ENCODE measurements at regions not wholly inside any gene's neighbourhood (a gene's known extent, or its start where the extent isn't known, plus 50 kb on each side); places are given as distances from the start of the nearest gene placed in this dataset.

DNA sequence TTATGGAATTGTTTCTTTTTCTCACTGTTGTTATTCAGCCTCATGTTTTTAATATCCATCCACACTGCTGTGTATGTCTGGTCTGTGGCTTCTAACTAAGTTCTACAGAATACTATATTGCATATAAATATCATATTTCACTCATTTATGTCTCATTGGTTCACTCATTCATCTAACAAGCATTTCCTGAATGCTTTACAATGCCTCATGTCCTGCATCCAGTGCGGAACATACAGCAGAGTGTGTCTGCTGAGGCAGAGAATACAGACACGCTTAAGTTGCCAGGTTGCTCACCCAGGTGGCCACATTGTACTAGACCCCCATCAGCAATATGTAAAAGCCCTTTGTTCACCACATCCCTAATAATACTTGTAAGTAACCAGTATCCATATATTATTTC is 111.8 kb upstream of the CNTNAP2 start:
- TF ChIP-seq, protein P1, sequence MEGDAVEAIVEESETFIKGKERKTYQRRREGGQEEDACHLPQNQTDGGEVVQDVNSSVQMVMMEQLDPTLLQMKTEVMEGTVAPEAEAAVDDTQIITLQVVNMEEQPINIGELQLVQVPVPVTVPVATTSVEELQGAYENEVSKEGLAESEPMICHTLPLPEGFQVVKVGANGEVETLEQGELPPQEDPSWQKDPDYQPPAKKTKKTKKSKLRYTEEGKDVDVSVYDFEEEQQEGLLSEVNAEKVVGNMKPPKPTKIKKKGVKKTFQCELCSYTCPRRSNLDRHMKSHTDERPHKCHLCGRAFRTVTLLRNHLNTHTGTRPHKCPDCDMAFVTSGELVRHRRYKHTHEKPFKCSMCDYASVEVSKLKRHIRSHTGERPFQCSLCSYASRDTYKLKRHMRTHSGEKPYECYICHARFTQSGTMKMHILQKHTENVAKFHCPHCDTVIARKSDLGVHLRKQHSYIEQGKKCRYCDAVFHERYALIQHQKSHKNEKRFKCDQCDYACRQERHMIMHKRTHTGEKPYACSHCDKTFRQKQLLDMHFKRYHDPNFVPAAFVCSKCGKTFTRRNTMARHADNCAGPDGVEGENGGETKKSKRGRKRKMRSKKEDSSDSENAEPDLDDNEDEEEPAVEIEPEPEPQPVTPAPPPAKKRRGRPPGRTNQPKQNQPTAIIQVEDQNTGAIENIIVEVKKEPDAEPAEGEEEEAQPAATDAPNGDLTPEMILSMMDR (IDR thresholded peaks at IDR 0.05) = no peak
- no peak for TF ChIP-seq EZH2 (IDR thresholded peaks at IDR 0.05; ENCODE audit: borderline replicate concordance, insufficient read depth, low read depth, low read length, poor library complexity, severe bottlenecking)
